B cell (primary cell): ENCODE measurements at regions not wholly inside any gene's neighbourhood (a gene's known extent, or its start where the extent isn't known, plus 50 kb on each side); places are given as distances from the start of the nearest gene placed in this dataset.
"Not testable (repeated sequence)": the region's sequence is repeated elsewhere in the genome, so short reads cannot be mapped to it uniquely, and the experiment has no call there.

ENCODE experiments used
- ATAC-seq: fragments of 200-7000 bp; cut with Tn5 transposase; one replicate; pipeline ENCODE4 v1.10.0; 2021; ENCODE audit warnings: low read depth, mild to moderate bottlenecking, moderate number of reproducible peaks, moderate library complexity
- CTCF ChIA-PET: fragments of 350-600 bp; sonication (Branson Sonifier 250); formaldehyde crosslinking; loops from one replicate; lab custom pipeline; 2021; ENCODE audit warnings: antibody characterized with exemption, inconsistent platforms; lab: Charles Lee
- POLR2A ChIA-PET: fragments of 350-600 bp; sonication (Branson Sonifier 250); formaldehyde crosslinking; loops from one replicate; lab custom pipeline; 2021; ENCODE audit warnings: antibody characterized with exemption; lab: Charles Lee
- DNase-seq: peaks from one replicate; pipeline ENCODE4 v3.0.0; 2013
- H2AFZ ChIP-seq: 2 replicates; pipeline ENCODE4 v1.6.1; 2012; ENCODE audit warnings: mild to moderate bottlenecking, low read depth, low read length; ENCODE audit not compliant: insufficient read depth, poor library complexity, severe bottlenecking
- H3K27ac ChIP-seq, 2 donors: 1 replicate in 1 of 2; 2 replicates in 1 of 2; pipeline ENCODE4 v1.5.1; 2012 to 2013; ENCODE audit warnings: low read length in 2 of 2, mild to moderate bottlenecking in 2 of 2, moderate library complexity in 1 of 2
- H3K27me3 ChIP-seq, 4 experiments: fragments of 200-600 bp in 1 of 4; sonication (generic) in 1 of 4; replicated peaks in 1 of 4; 1 replicate in 2 of 4; 2 replicates in 2 of 4; pipeline versions ENCODE4 v1.6.1 to v1.7.0; 2013 to 2016; ENCODE audit warnings: low read length in 3 of 4, mild to moderate bottlenecking in 2 of 4, mixed read lengths in 1 of 4, moderate library complexity in 1 of 4; ENCODE audit not compliant: insufficient read depth in 4 of 4, control insufficient read depth in 3 of 4; ENCODE audit errors: control extremely low read depth in 1 of 4
- H3K36me3 ChIP-seq, 2 experiments: replicated peaks in 1 of 2; 1 replicate in 1 of 2; 2 replicates in 1 of 2; pipeline versions ENCODE4 v1.6.1 to v1.7.1; 2013; ENCODE audit warnings: low read length in 1 of 2; ENCODE audit not compliant: insufficient read depth in 2 of 2, control insufficient read depth in 1 of 2; ENCODE audit errors: control extremely low read depth in 1 of 2, extremely low read depth in 1 of 2
- H3K4me1 ChIP-seq, 2 donors: fragments of 200-600 bp in 1 of 2; sonication (generic) in 1 of 2; 1 replicate in 1 of 2; 2 replicates in 1 of 2; pipeline versions ENCODE4 v1.5.1 to v1.6.1; 2013 to 2017; ENCODE audit warnings: low read length in 2 of 2; ENCODE audit not compliant: control insufficient read depth in 2 of 2, insufficient read depth in 2 of 2
- H3K4me2 ChIP-seq: replicated peaks from 2 replicates; pipeline ENCODE3; 2012; ENCODE audit warnings: mild to moderate bottlenecking, low read depth, low read length; ENCODE audit not compliant: poor library complexity, severe bottlenecking
- H3K4me3 ChIP-seq, 5 experiments: fragments of 200-600 bp in 1 of 5; sonication (generic) in 1 of 5; 1 replicate in 3 of 5; 2 replicates in 2 of 5; pipeline versions ENCODE4 v1.5.1 to v1.7.0; 2011 to 2016; ENCODE audit warnings: low read length in 4 of 5, mild to moderate bottlenecking in 4 of 5, low read depth in 2 of 5, control low read depth in 1 of 5, moderate library complexity in 1 of 5; ENCODE audit not compliant: insufficient read depth in 1 of 5; ENCODE audit errors: control extremely low read depth in 1 of 5, extremely low read depth in 1 of 5
- H3K79me2 ChIP-seq: fragments of 200-600 bp; sonication (generic); one replicate; pipeline ENCODE4 v1.6.0; 2016; ENCODE audit warnings: low read length; ENCODE audit not compliant: control insufficient read depth, insufficient read depth
- H3K9ac ChIP-seq: fragments of 200-600 bp; sonication (generic); 2 replicates; pipeline ENCODE4 v1.6.1; 2017; ENCODE audit warnings: mild to moderate bottlenecking, low read length, moderate library complexity
- H3K9me3 ChIP-seq, 3 donors: one replicate each; pipeline versions ENCODE4 v1.6.1 to v1.7.1; 2013; ENCODE audit warnings: low read length in 2 of 3; ENCODE audit not compliant: control insufficient read depth in 2 of 3, insufficient read depth in 1 of 3; ENCODE audit errors: control extremely low read depth in 1 of 3
- H4K20me1 ChIP-seq: 2 replicates; pipeline ENCODE4 v1.6.0; 2012; ENCODE audit warnings: mild to moderate bottlenecking, low read length; ENCODE audit not compliant: insufficient read depth, control insufficient read depth, poor library complexity, severe bottlenecking
- H3K27ac Mint-ChIP-seq: one replicate; pipeline ENCODE4 v1.8.0; 2021; ENCODE audit warnings: mixed read lengths
- H3K27me3 Mint-ChIP-seq: one replicate; pipeline ENCODE4 v1.8.0; 2021; ENCODE audit warnings: mixed read lengths
- H3K4me1 Mint-ChIP-seq: one replicate; pipeline ENCODE4 v1.8.0; 2021; ENCODE audit warnings: mixed read lengths
- H3K4me3 Mint-ChIP-seq: one replicate; pipeline ENCODE4 v1.8.0; 2021; ENCODE audit warnings: mixed read lengths
- H3K9me3 Mint-ChIP-seq: one replicate; pipeline ENCODE4 v1.8.0; 2022; ENCODE audit warnings: mixed read lengths; ENCODE audit not compliant: insufficient read depth
- WGBS: methylation state at CpG from one replicate; pipeline ENCODE4 v1.1.5; 2013; ENCODE audit warnings: missing lambda C conversion rate; ENCODE audit not compliant: insufficient coverage; 5-methylcytosine and 5-hydroxymethylcytosine counted together
- intact Hi-C: fragments of 100-400 bp; cut with micrococcal nuclease; formaldehyde crosslinking; loops from one replicate; pipeline ENCODE4 v1.10.0; 2022

- H3K27me3 ChIP-seq, H3K79me2 ChIP-seq, H4K20me1 ChIP-seq, DNase-seq, ATAC-seq, H3K9me3 Mint-ChIP-seq, H3K9ac ChIP-seq, H3K4me3 ChIP-seq, CTCF ChIA-PET, POLR2A ChIA-PET, H3K9me3 ChIP-seq, intact Hi-C loops, H3K27ac Mint-ChIP-seq, H3K4me3 Mint-ChIP-seq, H2AFZ ChIP-seq, H3K36me3 ChIP-seq, H3K27me3 Mint-ChIP-seq, H3K4me2 ChIP-seq: not testable (repeated sequence)
- H3K4me1 Mint-ChIP-seq: peaks cover 19% of the 10 kb centered on the region
- Histone ChIP-seq H3K4me1 (peaks cover 10 to 15% of the 10 kb centered on the region in 2 donors), H3K27ac (peak overlapping the region; percentile 55 to 68)
Measured at GRCh38 chr9:42442680-42443079, 259.2 kb downstream of the SPATA31A6 start.

- peak overlapping the region; percentile 91 for H3K27ac Mint-ChIP-seq
- H3K27me3 ChIP-seq, H3K9me3 Mint-ChIP-seq, H3K79me2 ChIP-seq, CTCF ChIA-PET, H3K27me3 Mint-ChIP-seq, H3K4me3 Mint-ChIP-seq, intact Hi-C loops, H2AFZ ChIP-seq, H3K4me3 ChIP-seq, H4K20me1 ChIP-seq, H3K9me3 ChIP-seq, POLR2A ChIA-PET, H3K36me3 ChIP-seq, H3K9ac ChIP-seq: not testable (repeated sequence)
- H3K4me1 Mint-ChIP-seq: peaks cover 19% of the 10 kb centered on the region
- peak overlapping the region; percentile 68 to 72 for H3K27ac ChIP-seq
- H3K4me2 ChIP-seq: peak overlapping the region; percentile 8
- 0% methylated on average over 1 of the region's 2 CpGs for WGBS
- ATAC-seq (peak; percentile 96), DNase-seq (peak; percentile 78)
- peaks cover 10 to 15% of the 10 kb centered on the region in 2 donors for H3K4me1 ChIP-seq
Measured at GRCh38 chr9:42443414-42443813, 260.0 kb downstream of the SPATA31A6 start.

- H3K4me1 ChIP-seq, H3K4me2 ChIP-seq, H3K36me3 ChIP-seq, H3K79me2 ChIP-seq, H3K27ac Mint-ChIP-seq, H3K27me3 Mint-ChIP-seq, intact Hi-C loops, H3K9me3 ChIP-seq, H4K20me1 ChIP-seq, H3K4me3 Mint-ChIP-seq, CTCF ChIA-PET, H3K9me3 Mint-ChIP-seq, ATAC-seq, POLR2A ChIA-PET, DNase-seq, H3K4me3 ChIP-seq, H2AFZ ChIP-seq, H3K4me1 Mint-ChIP-seq, H3K27ac ChIP-seq, H3K9ac ChIP-seq, H3K27me3 ChIP-seq: not testable (repeated sequence)
- WGBS: no CpG with 5 or more reads among the region's 2 CpGs
Measured at GRCh38 chr9:42461436-42461835, 278.0 kb downstream of the SPATA31A6 start.

- H3K9me3 Mint-ChIP-seq, H3K27me3 ChIP-seq, H3K9me3 ChIP-seq, H3K4me1 Mint-ChIP-seq, H3K4me2 ChIP-seq, CTCF ChIA-PET, DNase-seq, H3K4me1 ChIP-seq, H3K4me3 ChIP-seq, H3K79me2 ChIP-seq, POLR2A ChIA-PET, H3K9ac ChIP-seq, H3K27me3 Mint-ChIP-seq, H3K27ac Mint-ChIP-seq, H4K20me1 ChIP-seq, H3K36me3 ChIP-seq, intact Hi-C loops, ATAC-seq, H2AFZ ChIP-seq, H3K27ac ChIP-seq, H3K4me3 Mint-ChIP-seq: not testable (repeated sequence)
- WGBS: no CpG with 5 or more reads among the region's 1 CpG
Measured at GRCh38 chr9:42461863-42462262, 278.4 kb downstream of the SPATA31A6 start.
